Bone marrow (tissue), 2 donors: ENCODE measurements at regions not wholly inside any gene's neighbourhood (a gene's known extent, or its start where the extent isn't known, plus 50 kb on each side); places are given as distances from the start of the nearest gene placed in this dataset.

Experiments used
- DNase-seq, 2 donors: peaks; one replicate each; lab custom pipeline; 2025; lab: John Stamatoyannopoulos, UW

GRCh38 chr5:2262620-2263019 is 379.9 kb upstream of the IRX4 start:
- no peak for DNase-seq

GRCh38 chr5:2261004-2261703 is 378.4 kb upstream of the IRX4 start:
- DNase-seq: no peak

- DNase-seq: no peak
Observed at GRCh38 chr5:2260211-2261003, 377.7 kb upstream of the IRX4 start.

GRCh38 chr5:2259494-2260107 is 376.9 kb upstream of the IRX4 start:
- no peak for DNase-seq

- DNase-seq: no peak
Observed at GRCh38 chr5:2258861-2259260, 376.1 kb upstream of the IRX4 start.

GRCh38 chr5:2257326-2258244 is 374.9 kb upstream of the IRX4 start:
- no peak for DNase-seq

- DNase-seq: no peak
Observed at GRCh38 chr5:2256691-2257280, 374.1 kb upstream of the IRX4 start.

- no peak for DNase-seq
Observed at GRCh38 chr5:2255915-2256690, 373.4 kb upstream of the IRX4 start.

GRCh38 chr5:2254880-2255750 is 372.4 kb upstream of the IRX4 start:
- DNase-seq: no peak

- no peak for DNase-seq
Observed at GRCh38 chr5:2254406-2254805, 371.7 kb upstream of the IRX4 start.

GRCh38 chr5:2253040-2253975 is 370.6 kb upstream of the IRX4 start:
- no peak for DNase-seq

- no peak for DNase-seq
Observed at GRCh38 chr5:2251751-2252150, 369.0 kb upstream of the IRX4 start.

- no peak for DNase-seq
Observed at GRCh38 chr5:2251298-2251697, 368.6 kb upstream of the IRX4 start.

GRCh38 chr5:2250365-2250950 is 367.7 kb upstream of the IRX4 start:
- no peak for DNase-seq

GRCh38 chr5:2249442-2249841 is 366.7 kb upstream of the IRX4 start:
- no peak for DNase-seq

GRCh38 chr5:2249026-2249425 is 366.3 kb upstream of the IRX4 start:
- DNase-seq: no peak

- no peak for DNase-seq
Observed at GRCh38 chr5:2242539-2242938, 359.8 kb upstream of the IRX4 start.

- no peak for DNase-seq
Observed at GRCh38 chr5:2241842-2242241, 359.1 kb upstream of the IRX4 start.
